ENCODE measurements at regions not wholly inside any gene's neighbourhood (a gene's known extent, or its start where the extent isn't known, plus 50 kb on each side); places are given as distances from the start of the nearest gene placed in this dataset.

- TF ChIP-seq CTCF (IDR thresholded peaks at IDR 0.05 in 4 of 5, conservative IDR thresholded peaks at IDR 0.05 in 1 of 5), result no peak
- no peak for TF ChIP-seq POLR2A (IDR thresholded peaks at IDR 0.05)
These were observed 110.0 kb upstream of the NSMCE3 start for GRCh38 chr15:29379647-29380046.
